IPS-18a (cell line): ENCODE measurements at regions not wholly inside any gene's neighbourhood (a gene's known extent, or its start where the extent isn't known, plus 50 kb on each side); places are given as distances from the start of the nearest gene placed in this dataset.

Experiments
- H3K27ac ChIP-seq: one replicate; pipeline ENCODE4 v1.5.1; 2013; ENCODE audit warnings: low read length
- H3K27me3 ChIP-seq: one replicate; pipeline ENCODE4 v1.6.1; 2013; ENCODE audit warnings: mild to moderate bottlenecking, low read length; ENCODE audit not compliant: control insufficient read depth, insufficient read depth
- H3K36me3 ChIP-seq: one replicate; pipeline ENCODE4 v1.6.1; 2013; ENCODE audit warnings: low read depth, low read length; ENCODE audit not compliant: control insufficient read depth
- H3K4me1 ChIP-seq: one replicate; pipeline ENCODE4 v1.6.1; 2013; ENCODE audit warnings: low read depth, low read length; ENCODE audit not compliant: control insufficient read depth
- H3K4me3 ChIP-seq: one replicate; pipeline ENCODE4 v1.5.1; 2013; ENCODE audit warnings: low read length
- H3K9ac ChIP-seq: one replicate; pipeline ENCODE4 v1.6.1; 2013; ENCODE audit warnings: mild to moderate bottlenecking, low read length, moderate library complexity
- H3K9me3 ChIP-seq: one replicate; pipeline ENCODE4 v1.6.1; 2013; ENCODE audit warnings: low read depth, low read length; ENCODE audit not compliant: control insufficient read depth

DNA sequence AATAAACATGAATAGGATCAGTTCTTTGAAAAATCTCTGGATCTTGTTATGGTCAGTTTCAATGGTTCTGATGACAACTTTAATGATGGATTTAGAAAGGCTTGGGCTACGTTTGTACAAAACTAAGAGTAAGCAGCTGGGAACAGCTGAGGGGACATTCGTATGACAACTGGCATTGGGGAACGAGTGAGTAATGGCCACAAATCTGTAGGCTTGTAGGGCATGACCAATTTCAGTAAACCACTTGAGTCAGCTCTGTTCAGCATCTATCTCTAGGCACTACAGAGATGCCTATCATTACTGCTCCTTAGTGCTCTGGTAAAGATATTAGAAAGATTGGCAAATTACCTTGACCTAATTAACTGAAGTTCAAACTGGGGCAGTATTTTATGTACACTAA is 1375.6 kb downstream of the EPHA7 start:
- H3K9me3 ChIP-seq = no peaks in the 10 kb centered on the region
- H3K4me1 ChIP-seq = no peaks in the 10 kb centered on the region
- H3K27ac ChIP-seq = no peak overlapping the region
- H3K9ac ChIP-seq = no peak overlapping the region
- no peaks in the 10 kb centered on the region for H3K36me3 ChIP-seq
- no peaks in the 10 kb centered on the region for H3K27me3 ChIP-seq
- no peak overlapping the region for H3K4me3 ChIP-seq

DNA sequence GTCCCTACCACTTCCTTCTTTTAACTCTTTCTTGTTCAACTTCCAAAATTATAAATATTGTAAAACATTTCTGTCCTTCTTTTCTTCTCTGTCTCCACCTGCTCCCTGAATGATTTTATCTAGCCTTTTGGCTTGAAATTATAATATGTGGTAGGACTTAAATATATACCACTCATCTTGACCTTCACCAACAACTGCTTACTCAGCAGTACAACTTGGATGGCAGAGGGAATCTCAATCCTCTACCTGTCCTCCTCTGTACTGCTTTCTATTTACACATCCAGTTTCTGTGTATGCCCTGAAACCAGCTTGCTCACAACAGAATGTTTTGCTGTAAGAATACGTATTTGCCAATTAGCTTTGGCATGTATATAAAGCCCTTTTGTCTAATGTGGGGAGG is 1392.5 kb downstream of the EPHA7 start:
- no peak overlapping the region for H3K9ac ChIP-seq
- no peaks in the 10 kb centered on the region for H3K27me3 ChIP-seq
- H3K4me3 ChIP-seq = no peak overlapping the region
- H3K9me3 ChIP-seq = no peaks in the 10 kb centered on the region
- no peaks in the 10 kb centered on the region for H3K36me3 ChIP-seq
- no peak overlapping the region for H3K27ac ChIP-seq
- no peaks in the 10 kb centered on the region for H3K4me1 ChIP-seq

DNA sequence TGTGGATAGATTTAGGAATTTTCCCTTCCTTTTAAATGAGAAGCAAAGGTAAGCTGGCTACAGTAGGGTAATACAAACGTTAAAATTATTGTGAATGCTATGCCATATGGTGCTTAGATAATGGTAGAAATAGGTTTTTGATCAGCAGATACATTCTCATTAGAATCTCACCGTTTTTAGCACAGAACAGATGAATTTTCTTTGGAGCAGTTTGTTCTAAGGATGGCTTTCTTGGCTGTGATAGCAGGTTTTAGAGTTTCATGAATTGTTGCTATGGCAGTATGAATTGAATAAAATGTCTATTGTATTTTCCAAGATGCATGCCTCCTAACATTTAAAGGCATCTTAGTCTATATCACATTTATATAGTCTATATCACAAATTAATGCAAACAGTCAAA is 1394.5 kb downstream of the EPHA7 start:
- no peaks in the 10 kb centered on the region for H3K4me1 ChIP-seq
- no peak overlapping the region for H3K4me3 ChIP-seq
- no peak overlapping the region for H3K9ac ChIP-seq
- H3K27ac ChIP-seq = no peak overlapping the region
- no peaks in the 10 kb centered on the region for H3K9me3 ChIP-seq
- no peaks in the 10 kb centered on the region for H3K27me3 ChIP-seq
- H3K36me3 ChIP-seq = no peaks in the 10 kb centered on the region

DNA sequence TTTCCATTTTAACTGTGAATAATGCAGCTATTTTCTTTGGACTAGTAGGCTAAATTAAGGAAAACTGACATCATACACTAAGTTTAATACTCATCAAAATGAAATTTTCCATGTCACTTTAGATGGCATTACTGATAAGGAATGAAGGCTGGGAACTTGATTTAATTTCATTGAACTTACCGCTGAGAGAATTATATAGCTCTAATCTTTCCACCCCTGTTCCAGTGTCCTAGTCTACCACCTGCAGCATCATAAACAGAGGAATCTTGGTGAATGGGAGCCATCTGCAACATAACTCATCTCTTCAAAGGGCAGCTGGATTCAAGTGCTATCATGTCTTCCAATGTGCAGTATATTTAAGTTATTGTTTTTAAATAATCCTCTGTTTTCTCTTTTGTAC is 1395.2 kb downstream of the EPHA7 start:
- no peak overlapping the region for H3K9ac ChIP-seq
- H3K4me1 ChIP-seq = no peaks in the 10 kb centered on the region
- H3K36me3 ChIP-seq = no peaks in the 10 kb centered on the region
- no peaks in the 10 kb centered on the region for H3K27me3 ChIP-seq
- H3K4me3 ChIP-seq = no peak overlapping the region
- no peaks in the 10 kb centered on the region for H3K9me3 ChIP-seq
- no peak overlapping the region for H3K27ac ChIP-seq

DNA sequence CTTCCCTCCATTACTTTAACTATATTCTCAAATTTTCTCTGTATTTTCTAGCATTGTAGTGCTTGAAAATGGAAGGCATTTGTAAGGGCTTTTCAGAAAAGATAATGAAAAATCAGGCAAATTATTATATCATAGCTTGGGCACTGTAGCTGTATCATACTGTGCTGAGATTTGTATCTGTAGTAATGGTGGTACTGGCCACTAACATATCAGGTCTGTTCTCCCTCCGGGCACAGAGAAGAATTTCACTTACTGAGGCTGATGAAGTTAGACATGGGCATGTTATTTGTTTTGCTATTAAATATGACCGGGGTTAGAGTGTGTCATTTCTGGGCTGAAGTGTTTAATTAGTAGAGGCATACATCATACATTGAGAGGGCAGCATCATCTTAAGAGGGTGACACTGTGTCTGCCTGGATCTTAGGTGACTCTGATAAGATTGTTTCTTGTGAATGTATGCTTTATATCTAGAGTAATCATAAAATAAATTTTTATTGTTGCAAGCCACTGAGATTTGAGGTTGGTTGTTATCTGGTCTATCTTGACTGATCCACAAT is 1395.9 kb downstream of the EPHA7 start:
- H3K36me3 ChIP-seq = no peaks in the 10 kb centered on the region
- no peaks in the 10 kb centered on the region for H3K4me1 ChIP-seq
- H3K9me3 ChIP-seq = no peaks in the 10 kb centered on the region
- H3K9ac ChIP-seq = no peak overlapping the region
- no peak overlapping the region for H3K4me3 ChIP-seq
- H3K27me3 ChIP-seq = no peaks in the 10 kb centered on the region
- no peak overlapping the region for H3K27ac ChIP-seq

DNA sequence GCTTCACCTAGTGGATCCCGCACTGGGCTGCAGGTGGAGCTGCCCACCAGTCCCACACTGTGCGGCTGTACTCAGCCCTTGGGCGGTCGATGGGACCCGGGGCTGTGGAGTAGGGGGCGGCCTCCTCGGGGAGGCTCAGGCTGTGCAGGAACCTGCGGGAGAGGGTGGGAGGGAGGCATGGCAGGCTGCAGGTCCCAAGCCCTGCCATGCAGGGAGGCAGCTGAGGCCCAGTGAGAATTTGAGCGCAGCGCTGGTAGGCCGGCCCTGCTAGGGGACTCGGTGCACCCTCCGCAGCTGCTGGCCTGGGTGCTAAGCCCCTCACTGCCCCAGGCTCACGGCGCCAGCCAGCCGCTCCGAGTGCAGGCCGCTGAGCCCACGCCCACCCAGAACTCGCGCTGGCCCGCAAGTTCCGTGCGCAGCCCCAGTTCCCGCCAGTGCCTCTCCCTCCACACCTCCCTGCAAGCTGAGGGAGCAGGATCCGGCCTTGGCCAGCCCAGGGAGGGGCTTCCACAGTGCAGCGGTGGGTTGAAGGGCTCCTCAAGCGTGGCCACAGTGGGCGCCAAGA is 1407.6 kb downstream of the EPHA7 start:
- Histone ChIP-seq H3K4me1 (no peaks in the 10 kb centered on the region), H3K4me3 (no peak overlapping the region), H3K36me3 (no peaks in the 10 kb centered on the region), H3K27me3 (no peaks in the 10 kb centered on the region), H3K27ac (no peak overlapping the region), H3K9ac (no peak overlapping the region), H3K9me3 (no peaks in the 10 kb centered on the region)

DNA sequence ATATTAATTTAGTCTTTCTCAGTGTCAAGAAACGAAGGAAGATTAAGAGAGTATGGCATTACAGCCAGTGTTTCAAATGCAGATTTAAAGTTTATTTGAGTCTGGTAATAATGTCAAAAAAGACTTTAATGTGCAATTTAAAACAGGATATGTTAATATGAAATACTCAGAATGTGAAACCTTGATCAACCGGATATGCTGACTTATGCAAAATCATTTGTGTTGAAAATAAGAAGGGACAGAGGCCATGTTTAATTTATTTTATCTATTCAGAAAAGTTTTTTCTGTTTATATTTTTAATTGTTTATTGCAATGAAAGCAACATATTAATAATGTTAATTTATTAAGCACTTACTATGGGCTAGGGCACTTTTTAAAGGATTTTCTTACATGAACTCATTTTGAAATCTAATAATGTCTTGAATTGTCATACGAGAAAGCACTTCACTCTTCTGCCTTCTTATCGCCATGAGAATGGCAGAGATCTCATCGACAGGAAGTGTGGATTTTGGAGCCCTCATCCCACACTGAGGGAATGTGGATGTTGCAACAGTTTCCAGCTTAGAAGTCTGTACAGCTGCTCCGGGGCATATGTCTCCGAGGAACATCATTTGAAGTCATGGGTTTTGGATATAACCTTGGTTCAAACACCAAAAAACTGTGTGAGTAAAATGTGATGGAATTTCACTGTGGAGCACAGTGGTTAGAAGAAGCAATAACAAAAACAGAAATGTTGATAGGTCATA is 1410.4 kb downstream of the EPHA7 start:
- Histone ChIP-seq H3K4me3 (no peak overlapping the region), H3K4me1 (no peaks in the 10 kb centered on the region), H3K36me3 (no peaks in the 10 kb centered on the region), H3K27me3 (no peaks in the 10 kb centered on the region), H3K9me3 (no peaks in the 10 kb centered on the region), H3K9ac (no peak overlapping the region), H3K27ac (no peak overlapping the region)

DNA sequence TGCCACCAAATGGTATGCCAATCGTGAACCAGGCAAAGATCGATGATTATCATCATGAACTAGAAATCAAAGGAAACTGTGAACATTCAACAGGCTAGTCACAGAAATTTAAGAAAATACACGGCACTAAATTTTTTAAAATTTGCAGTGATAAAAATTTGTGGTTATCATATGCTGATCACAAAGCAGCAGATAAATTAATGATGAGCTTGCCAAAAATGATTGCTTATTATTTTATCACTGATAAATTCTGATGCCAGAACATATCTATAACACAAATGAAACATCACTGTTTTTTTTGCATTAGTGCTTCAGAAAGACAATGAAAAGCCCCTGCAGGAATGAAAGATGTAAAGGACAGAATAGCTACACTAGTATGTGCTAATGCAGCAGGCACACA is 1413.2 kb upstream of the MAP3K7 start:
- no peaks in the 10 kb centered on the region for H3K36me3 ChIP-seq
- no peak overlapping the region for H3K27ac ChIP-seq
- H3K4me3 ChIP-seq = no peak overlapping the region
- no peaks in the 10 kb centered on the region for H3K9me3 ChIP-seq
- no peak overlapping the region for H3K9ac ChIP-seq
- no peaks in the 10 kb centered on the region for H3K27me3 ChIP-seq
- no peaks in the 10 kb centered on the region for H3K4me1 ChIP-seq

DNA sequence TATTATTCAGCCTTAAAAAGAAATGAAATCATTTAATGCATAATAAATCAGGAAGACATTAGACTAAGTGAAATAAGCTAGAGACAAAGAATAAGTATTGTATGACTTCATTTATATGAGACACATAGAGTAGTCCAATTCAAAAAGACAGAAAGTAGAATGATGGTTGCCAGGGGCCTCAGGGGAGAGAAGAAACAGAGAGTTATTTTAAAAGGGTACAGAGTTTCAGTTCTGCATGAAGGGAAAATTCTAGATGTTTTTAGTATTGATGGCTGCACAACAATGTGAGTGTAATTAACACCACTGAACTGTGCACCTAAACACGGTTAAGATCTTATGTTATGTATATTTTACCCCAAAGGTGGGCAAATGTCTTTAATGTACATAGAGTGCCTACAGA is 1407.9 kb upstream of the MAP3K7 start:
- H3K27me3 ChIP-seq = no peaks in the 10 kb centered on the region
- H3K4me3 ChIP-seq = no peak overlapping the region
- no peak overlapping the region for H3K27ac ChIP-seq
- H3K9me3 ChIP-seq = no peaks in the 10 kb centered on the region
- no peaks in the 10 kb centered on the region for H3K4me1 ChIP-seq
- H3K36me3 ChIP-seq = no peaks in the 10 kb centered on the region
- H3K9ac ChIP-seq = no peak overlapping the region

DNA sequence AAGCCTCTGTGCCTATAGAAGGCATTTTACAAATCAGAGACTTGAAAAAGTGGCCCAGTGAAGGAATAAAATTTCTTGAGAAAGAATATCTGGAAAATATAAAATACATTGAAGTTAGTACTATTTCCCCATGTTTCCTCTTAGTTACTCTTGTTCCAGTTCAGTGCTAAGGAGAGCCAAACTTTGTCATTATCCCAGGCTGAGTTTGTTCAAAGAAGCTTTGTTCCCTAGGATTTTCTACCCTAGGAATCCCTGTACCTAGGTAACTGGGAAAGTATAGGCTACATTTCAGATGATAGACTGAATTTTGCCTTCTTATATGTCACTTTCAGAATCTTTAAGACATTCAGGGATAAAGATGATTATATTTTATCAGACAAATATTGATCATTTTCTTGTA is 1395.7 kb upstream of the MAP3K7 start:
- Histone ChIP-seq H3K36me3 (no peaks in the 10 kb centered on the region), H3K9ac (no peak overlapping the region), H3K4me1 (no peaks in the 10 kb centered on the region), H3K9me3 (no peaks in the 10 kb centered on the region), H3K4me3 (no peak overlapping the region), H3K27me3 (no peaks in the 10 kb centered on the region), H3K27ac (no peak overlapping the region)

DNA sequence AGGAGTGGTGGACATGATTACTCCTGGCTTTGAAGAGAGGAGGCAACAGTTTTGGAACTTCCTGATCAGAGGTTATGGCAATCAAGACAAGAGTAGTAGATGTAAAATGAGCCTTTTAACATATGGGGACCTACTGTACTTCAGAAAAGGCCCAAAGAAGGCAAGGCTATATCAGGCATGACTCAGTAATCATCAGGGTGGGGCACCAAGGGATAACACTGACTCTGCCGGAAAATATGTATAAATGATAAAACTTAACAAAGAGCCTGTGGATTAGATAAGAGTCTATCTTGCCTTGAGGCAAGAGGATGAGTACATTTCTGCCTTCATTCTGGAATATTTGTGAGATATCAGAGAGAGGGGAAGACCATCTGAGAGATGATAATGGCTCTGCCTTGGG is 1389.9 kb upstream of the MAP3K7 start:
- no peaks in the 10 kb centered on the region for H3K27me3 ChIP-seq

DNA sequence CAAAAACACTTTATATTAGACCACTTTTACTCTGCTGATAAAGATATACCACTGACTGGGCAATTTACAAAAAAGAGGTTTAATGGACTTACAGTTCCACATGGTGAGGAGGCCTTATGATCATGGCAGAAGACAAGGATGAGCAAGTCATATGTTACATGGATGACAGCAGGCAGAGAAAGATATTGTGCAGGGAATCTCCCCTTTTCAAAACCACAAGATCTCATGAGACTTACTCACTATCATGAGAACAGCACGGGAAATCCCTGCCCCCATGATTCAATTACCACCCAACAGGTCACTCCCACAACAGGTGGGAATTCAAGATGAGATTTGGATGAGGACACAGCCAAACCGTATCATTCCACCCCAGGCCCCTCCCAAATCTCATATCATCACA is 1383.8 kb upstream of the MAP3K7 start:
- Histone ChIP-seq H3K27ac (no peak overlapping the region), H3K36me3 (no peaks in the 10 kb centered on the region), H3K9ac (no peak overlapping the region), H3K4me3 (no peak overlapping the region), H3K27me3 (no peaks in the 10 kb centered on the region), H3K9me3 (peaks cover 14% of the 10 kb centered on the region), H3K4me1 (no peaks in the 10 kb centered on the region)

More for the DNA sequence above, 1389.9 kb upstream of the MAP3K7 start:
- Histone ChIP-seq H3K36me3 (no peaks in the 10 kb centered on the region), H3K4me3 (no peak overlapping the region), H3K27ac (no peak overlapping the region), H3K9ac (no peak overlapping the region), H3K4me1 (no peaks in the 10 kb centered on the region), H3K9me3 (no peaks in the 10 kb centered on the region)
